GM21423 (cell line): ENCODE measurements at regions not wholly inside any gene's neighbourhood (a gene's known extent, or its start where the extent isn't known, plus 50 kb on each side); places are given as distances from the start of the nearest gene placed in this dataset.

Experiments used
- ATAC-seq: cut with Tn5 transposase; IDR thresholded peaks from one replicate; pipeline ENCODE4 v1.9.1; 2021; ENCODE audit warnings: mild to moderate bottlenecking, moderate library complexity; ENCODE audit not compliant: unreplicated experiment

- no peak for ATAC-seq
Observed at GRCh38 chr22:47270463-47271135, 508.1 kb downstream of the TBC1D22A start.

GRCh38 chr22:47269516-47270088 lies 507.2 kb downstream of the TBC1D22A start:
- ATAC-seq: no peak

GRCh38 chr22:47267513-47268282 lies 505.2 kb downstream of the TBC1D22A start:
- ATAC-seq: no peak

GRCh38 chr22:47266329-47266728 lies 503.9 kb downstream of the TBC1D22A start:
- no peak for ATAC-seq

GRCh38 chr22:47260551-47260950 lies 498.1 kb downstream of the TBC1D22A start:
- no peak for ATAC-seq

GRCh38 chr22:47259990-47260389 lies 497.5 kb downstream of the TBC1D22A start:
- no peak for ATAC-seq

GRCh38 chr22:47259049-47259448 lies 496.6 kb downstream of the TBC1D22A start:
- ATAC-seq: no peak

- ATAC-seq: no peak
Observed at GRCh38 chr22:47257976-47258375, 495.5 kb downstream of the TBC1D22A start.

- ATAC-seq: no peak
Observed at GRCh38 chr22:47257566-47257965, 495.1 kb downstream of the TBC1D22A start.

GRCh38 chr22:47251911-47252310 lies 489.5 kb downstream of the TBC1D22A start:
- no peak for ATAC-seq

- no peak for ATAC-seq
Observed at GRCh38 chr22:47250995-47251765, 488.7 kb downstream of the TBC1D22A start.

GRCh38 chr22:47249370-47249928 lies 487.0 kb downstream of the TBC1D22A start:
- ATAC-seq: no peak

GRCh38 chr22:47248925-47249324 lies 486.5 kb downstream of the TBC1D22A start:
- ATAC-seq: no peak

GRCh38 chr22:47247579-47248240 lies 485.3 kb downstream of the TBC1D22A start:
- no peak for ATAC-seq

- ATAC-seq: no peak
Observed at GRCh38 chr22:47245786-47246185, 483.3 kb downstream of the TBC1D22A start.

GRCh38 chr22:47245286-47245685 lies 482.8 kb downstream of the TBC1D22A start:
- ATAC-seq: no peak

- no peak for ATAC-seq
Observed at GRCh38 chr22:47240116-47240515, 477.7 kb downstream of the TBC1D22A start.

- ATAC-seq: no peak
Observed at GRCh38 chr22:47239474-47239860, 477.0 kb downstream of the TBC1D22A start.

- no peak for ATAC-seq
Observed at GRCh38 chr22:47238690-47239473, 476.4 kb downstream of the TBC1D22A start.
